Neuronal stem cell (in vitro differentiated cells): ENCODE measurements at regions not wholly inside any gene's neighbourhood (a gene's known extent, or its start where the extent isn't known, plus 50 kb on each side); places are given as distances from the start of the nearest gene placed in this dataset.
"Not testable (repeated sequence)": the region's sequence is repeated elsewhere in the genome, so short reads cannot be mapped to it uniquely, and the experiment has no call there.

Experiments used
- DNase-seq: peaks from one replicate; pipeline ENCODE4 v3.0.0-alpha.2; 2013; ENCODE audit warnings: low spot score
- H2AFZ ChIP-seq: one replicate; pipeline ENCODE4 v1.6.1; 2013; ENCODE audit warnings: mild to moderate bottlenecking, low read length, inconsistent platforms
- H2AK5ac ChIP-seq: 2 replicates; pipeline ENCODE4 v1.6.1; 2013; ENCODE audit warnings: low read depth, mild to moderate bottlenecking, inconsistent platforms, low read length, moderate library complexity, mixed read lengths
- H2BK120ac ChIP-seq: 2 replicates; pipeline ENCODE4 v1.6.1; 2013; ENCODE audit warnings: low read depth, mild to moderate bottlenecking, inconsistent platforms, low read length, moderate library complexity, mixed read lengths
- H2BK12ac ChIP-seq: one replicate; pipeline ENCODE4 v1.6.1; 2013; ENCODE audit warnings: low read length, inconsistent platforms
- H2BK15ac ChIP-seq: 2 replicates; pipeline ENCODE4 v1.6.1; 2013; ENCODE audit warnings: mild to moderate bottlenecking, low read length, inconsistent platforms, mixed read lengths
- H2BK5ac ChIP-seq: one replicate; pipeline ENCODE4 v1.6.1; 2013; ENCODE audit warnings: inconsistent platforms, mild to moderate bottlenecking, low read length, moderate library complexity
- H3K14ac ChIP-seq: one replicate; pipeline ENCODE4 v1.6.1; 2013; ENCODE audit warnings: low read length, inconsistent platforms
- H3K18ac ChIP-seq: 2 replicates; pipeline ENCODE4 v1.6.1; 2013; ENCODE audit warnings: low read length, inconsistent platforms
- H3K23ac ChIP-seq: 2 replicates; pipeline ENCODE4 v1.6.1; 2013; ENCODE audit warnings: low read depth, mild to moderate bottlenecking, mixed read lengths, low read length, inconsistent platforms; ENCODE audit not compliant: poor library complexity
- H3K27ac ChIP-seq: replicated peaks from 3 replicates; pipeline ENCODE4 v1.5.1; 2013; ENCODE audit warnings: low read length, inconsistent platforms
- H3K27me3 ChIP-seq, 3 experiments: 2 replicates each; pipeline ENCODE4 v1.6.1; 2013; ENCODE audit warnings: low read length in 3 of 3, mild to moderate bottlenecking in 2 of 3, inconsistent platforms in 1 of 3, low read depth in 1 of 3, mixed read lengths in 1 of 3, moderate library complexity in 1 of 3; ENCODE audit not compliant: control insufficient read depth in 3 of 3, insufficient read depth in 3 of 3
- H3K36me3 ChIP-seq, 2 donors: replicated peaks in 1 of 2; 2 replicates each; pipeline ENCODE4 v1.6.1; 2013; ENCODE audit warnings: low read length in 2 of 2; ENCODE audit not compliant: control insufficient read depth in 2 of 2, insufficient read depth in 2 of 2
- H3K4ac ChIP-seq: 2 replicates; pipeline ENCODE4 v1.6.1; 2013; ENCODE audit warnings: inconsistent platforms, mild to moderate bottlenecking, low read length, moderate library complexity
- H3K4me1 ChIP-seq, 2 donors: 1 replicate in 1 of 2; 2 replicates in 1 of 2; pipeline ENCODE4 v1.6.1; 2013; ENCODE audit warnings: low read length in 2 of 2, low read depth in 1 of 2; ENCODE audit not compliant: control insufficient read depth in 2 of 2, insufficient read depth in 1 of 2
- H3K4me2 ChIP-seq: one replicate; pipeline ENCODE4 v1.6.1; 2013; ENCODE audit warnings: mild to moderate bottlenecking, low read length, inconsistent platforms; ENCODE audit not compliant: insufficient read depth, poor library complexity, severe bottlenecking
- H3K4me3 ChIP-seq, 2 donors: 2 replicates each; pipeline ENCODE4 v1.5.1; 2013; ENCODE audit warnings: low read length in 2 of 2, mild to moderate bottlenecking in 2 of 2, inconsistent platforms in 1 of 2, moderate library complexity in 1 of 2
- H3K79me1 ChIP-seq: one replicate; pipeline ENCODE4 v1.6.1; 2013; ENCODE audit warnings: low read depth, mild to moderate bottlenecking, inconsistent platforms, low read length, moderate library complexity
- H3K9ac ChIP-seq: one replicate; pipeline ENCODE4 v1.6.1; 2013; ENCODE audit warnings: mild to moderate bottlenecking, low read depth, low read length, inconsistent platforms; ENCODE audit not compliant: poor library complexity
- H3K9me3 ChIP-seq, 2 donors: replicated peaks in 1 of 2; 2 replicates each; pipeline versions ENCODE3 to v1.6.1; 2013; ENCODE audit warnings: low read length in 2 of 2, mild to moderate bottlenecking in 2 of 2, inconsistent platforms in 1 of 2, low read depth in 1 of 2, mixed read lengths in 1 of 2, moderate library complexity in 1 of 2; ENCODE audit not compliant: control insufficient read depth in 2 of 2, insufficient read depth in 1 of 2
- H4K8ac ChIP-seq: one replicate; pipeline ENCODE4 v1.6.1; 2013; ENCODE audit warnings: low read depth, mild to moderate bottlenecking, inconsistent platforms, low read length, moderate library complexity
- H4K91ac ChIP-seq: one replicate; pipeline ENCODE4 v1.6.1; 2013; ENCODE audit warnings: low read length, low read depth, mild to moderate bottlenecking, inconsistent platforms; ENCODE audit not compliant: poor library complexity
- WGBS, 2 donors: extraction: QIAGEN DNeasy Blood & Tissue Kit; methylation state at CpG; one replicate each; pipeline ENCODE4 v1.1.7; 2013; ENCODE audit warnings: missing lambda C conversion rate in 2 of 2, mixed read lengths in 1 of 2; ENCODE audit not compliant: insufficient read length in 2 of 2, insufficient replicate concordance in 1 of 2; ENCODE audit errors: extremely low coverage in 2 of 2; 5-methylcytosine and 5-hydroxymethylcytosine counted together

- no CpG with 5 or more reads among the region's 3 CpGs for WGBS, 2 donors
- H4K91ac ChIP-seq, result no peak overlapping the region
Observed at GRCh38 chr14:21852775-21853174, 179.2 kb upstream of the OR4E1 start.

GRCh38 chr14:21852061-21852664 is 178.5 kb upstream of the OR4E1 start:
- Histone ChIP-seq H3K27ac (no peak overlapping the region), H3K4ac (no peak overlapping the region), H3K9me3 (no peaks in the 10 kb centered on the region), H2BK12ac (no peak overlapping the region), H3K27me3 (no peaks in the 10 kb centered on the region), H3K9ac (no peak overlapping the region), H3K4me2 (no peak overlapping the region), H4K8ac (no peak overlapping the region), H3K18ac (no peak overlapping the region), H2BK120ac (no peak overlapping the region), H2BK15ac (no peak overlapping the region), H2AFZ (no peak overlapping the region), H3K14ac (no peak overlapping the region), H4K91ac (no peak overlapping the region), H2AK5ac (no peak overlapping the region), H2BK5ac (no peak overlapping the region), H3K4me1 (no peaks in the 10 kb centered on the region), H3K79me1 (no peaks in the 10 kb centered on the region), H3K36me3 (no peaks in the 10 kb centered on the region), H3K23ac (no peak overlapping the region), H3K4me3 (no peak overlapping the region)
- DNase-seq, result peak; percentile 50
- WGBS, 2 donors, result no CpG with 5 or more reads among the region's 4 CpGs

More at GRCh38 chr14:21852775-21853174, 179.2 kb upstream of the OR4E1 start:
- no peaks in the 10 kb centered on the region for H3K27me3 ChIP-seq
- no peak overlapping the region for H3K18ac ChIP-seq
- no peak overlapping the region for H2BK15ac ChIP-seq
- no peak overlapping the region for H2BK5ac ChIP-seq
- H3K79me1 ChIP-seq, result no peaks in the 10 kb centered on the region
- H2AK5ac ChIP-seq, result no peak overlapping the region
- no peak overlapping the region for H2BK12ac ChIP-seq
- no peak for DNase-seq
- no peaks in the 10 kb centered on the region for H3K36me3 ChIP-seq
- no peak overlapping the region for H3K23ac ChIP-seq
- H4K8ac ChIP-seq, result no peak overlapping the region
- no peak overlapping the region for H2AFZ ChIP-seq
- no peak overlapping the region for H3K9ac ChIP-seq
- H3K27ac ChIP-seq, result no peak overlapping the region
- no peaks in the 10 kb centered on the region for H3K9me3 ChIP-seq
- no peak overlapping the region for H3K14ac ChIP-seq
- H2BK120ac ChIP-seq, result no peak overlapping the region
- no peak overlapping the region for H3K4me3 ChIP-seq
- no peak overlapping the region for H3K4me2 ChIP-seq
- no peaks in the 10 kb centered on the region for H3K4me1 ChIP-seq
- H3K4ac ChIP-seq, result no peak overlapping the region

- not testable (repeated sequence) for H2BK5ac ChIP-seq, H4K8ac ChIP-seq, H3K4ac ChIP-seq, DNase-seq, H3K79me1 ChIP-seq, H3K27me3 ChIP-seq, H3K36me3 ChIP-seq, H3K27ac ChIP-seq, H2AFZ ChIP-seq, H3K9me3 ChIP-seq, H3K4me1 ChIP-seq, H3K9ac ChIP-seq, H2AK5ac ChIP-seq, H2BK15ac ChIP-seq, H3K23ac ChIP-seq, H4K91ac ChIP-seq, H2BK12ac ChIP-seq, H3K4me3 ChIP-seq, H2BK120ac ChIP-seq, H3K4me2 ChIP-seq, H3K14ac ChIP-seq
- no CpG with 5 or more reads among the region's 11 CpGs for WGBS, 2 donors
- H3K18ac ChIP-seq, result peak overlapping the region; percentile 24
Observed at GRCh38 chr14:21846902-21847301, 173.3 kb upstream of the OR4E1 start.

- peak overlapping the region; percentile 24 for H3K18ac ChIP-seq
- no peak overlapping the region for H3K4ac ChIP-seq
- WGBS, 2 donors, result no CpG with 5 or more reads among the region's 13 CpGs
- no peaks in the 10 kb centered on the region for H3K36me3 ChIP-seq
- H2AK5ac ChIP-seq, result no peak overlapping the region
- H2BK120ac ChIP-seq, result no peak overlapping the region
- H3K9ac ChIP-seq, result no peak overlapping the region
- no peak overlapping the region for H2BK5ac ChIP-seq
- H3K4me3 ChIP-seq, result no peak overlapping the region
- no peak overlapping the region for H4K8ac ChIP-seq
- no peak overlapping the region for H4K91ac ChIP-seq
- no peak overlapping the region for H3K14ac ChIP-seq
- H2AFZ ChIP-seq, result no peak overlapping the region
- H3K27me3 ChIP-seq, result no peaks in the 10 kb centered on the region
- no peaks in the 10 kb centered on the region for H3K9me3 ChIP-seq
- H3K4me1 ChIP-seq, result no peaks in the 10 kb centered on the region
- no peak overlapping the region for H3K23ac ChIP-seq
- H3K4me2 ChIP-seq, result no peak overlapping the region
- H3K27ac ChIP-seq, result no peak overlapping the region
- H3K79me1 ChIP-seq, result no peaks in the 10 kb centered on the region
- peak; percentile 30 for DNase-seq
- H2BK15ac ChIP-seq, result no peak overlapping the region
- no peak overlapping the region for H2BK12ac ChIP-seq
Observed at GRCh38 chr14:21846227-21846885, 172.7 kb upstream of the OR4E1 start.
